ENCODE measurements at regions not wholly inside any gene's neighbourhood (a gene's known extent, or its start where the extent isn't known, plus 50 kb on each side); places are given as distances from the start of the nearest gene placed in this dataset.

- no peak for TF ChIP-seq POLR2A (IDR thresholded peaks at IDR 0.05; ENCODE audit: low read depth)
- TF ChIP-seq CTCF (IDR thresholded peaks at IDR 0.05): no peak
- TF ChIP-seq POLR2AphosphoS5 (IDR thresholded peaks at IDR 0.05): no peak
- no peak for TF ChIP-seq EP300 (IDR thresholded peaks at IDR 0.05)
Observed at GRCh38 chr10:90031776-90032175, 330.4 kb downstream of the KIF20B start.

Data from esophagus muscularis mucosa (tissue), 4 donors.